ENCODE measurements at regions not wholly inside any gene's neighbourhood (a gene's known extent, or its start where the extent isn't known, plus 50 kb on each side); places are given as distances from the start of the nearest gene placed in this dataset.

DNA sequence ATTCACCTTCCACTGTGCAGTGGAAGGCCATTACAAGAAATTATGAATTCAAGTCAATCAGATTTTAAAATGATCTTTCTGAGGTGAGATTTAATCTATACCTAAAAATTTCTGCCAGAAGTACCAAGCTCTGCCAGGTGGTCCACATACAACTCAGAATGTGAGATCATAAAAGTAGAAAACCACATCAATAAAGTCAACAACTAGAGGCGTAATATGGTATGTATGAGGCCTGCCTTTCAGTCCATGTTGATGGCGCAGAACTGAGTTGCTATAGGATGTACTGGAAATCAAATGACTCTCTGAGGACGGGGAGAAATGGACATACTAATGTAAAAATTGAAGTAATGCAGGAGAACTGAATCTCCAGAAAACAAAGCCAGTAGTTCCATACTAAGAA is 163.8 kb upstream of the FBXL4 start:
- TF ChIP-seq POLR2AphosphoS5 (IDR thresholded peaks at IDR 0.05) (no peak), POLR2A (IDR thresholded peaks at IDR 0.05) (no peak)
- TF ChIP-seq, protein P1, sequence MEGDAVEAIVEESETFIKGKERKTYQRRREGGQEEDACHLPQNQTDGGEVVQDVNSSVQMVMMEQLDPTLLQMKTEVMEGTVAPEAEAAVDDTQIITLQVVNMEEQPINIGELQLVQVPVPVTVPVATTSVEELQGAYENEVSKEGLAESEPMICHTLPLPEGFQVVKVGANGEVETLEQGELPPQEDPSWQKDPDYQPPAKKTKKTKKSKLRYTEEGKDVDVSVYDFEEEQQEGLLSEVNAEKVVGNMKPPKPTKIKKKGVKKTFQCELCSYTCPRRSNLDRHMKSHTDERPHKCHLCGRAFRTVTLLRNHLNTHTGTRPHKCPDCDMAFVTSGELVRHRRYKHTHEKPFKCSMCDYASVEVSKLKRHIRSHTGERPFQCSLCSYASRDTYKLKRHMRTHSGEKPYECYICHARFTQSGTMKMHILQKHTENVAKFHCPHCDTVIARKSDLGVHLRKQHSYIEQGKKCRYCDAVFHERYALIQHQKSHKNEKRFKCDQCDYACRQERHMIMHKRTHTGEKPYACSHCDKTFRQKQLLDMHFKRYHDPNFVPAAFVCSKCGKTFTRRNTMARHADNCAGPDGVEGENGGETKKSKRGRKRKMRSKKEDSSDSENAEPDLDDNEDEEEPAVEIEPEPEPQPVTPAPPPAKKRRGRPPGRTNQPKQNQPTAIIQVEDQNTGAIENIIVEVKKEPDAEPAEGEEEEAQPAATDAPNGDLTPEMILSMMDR (IDR thresholded peaks at IDR 0.05): no peak
